Activated T-helper 1 cell treated with anti-CD3 and anti-CD28 coated beads, Interleukin-2, amount 50 U/mL, for 16 hours (primary cell): ENCODE measurements at regions not wholly inside any gene's neighbourhood (a gene's known extent, or its start where the extent isn't known, plus 50 kb on each side); places are given as distances from the start of the nearest gene placed in this dataset.

Experiments used
- DNase-seq, 2 donors: peaks; one replicate each; pipeline ENCODE4 v3.0.0-alpha.2; 2020; ENCODE audit warnings: low read depth in 1 of 2, low spot score in 1 of 2

DNA sequence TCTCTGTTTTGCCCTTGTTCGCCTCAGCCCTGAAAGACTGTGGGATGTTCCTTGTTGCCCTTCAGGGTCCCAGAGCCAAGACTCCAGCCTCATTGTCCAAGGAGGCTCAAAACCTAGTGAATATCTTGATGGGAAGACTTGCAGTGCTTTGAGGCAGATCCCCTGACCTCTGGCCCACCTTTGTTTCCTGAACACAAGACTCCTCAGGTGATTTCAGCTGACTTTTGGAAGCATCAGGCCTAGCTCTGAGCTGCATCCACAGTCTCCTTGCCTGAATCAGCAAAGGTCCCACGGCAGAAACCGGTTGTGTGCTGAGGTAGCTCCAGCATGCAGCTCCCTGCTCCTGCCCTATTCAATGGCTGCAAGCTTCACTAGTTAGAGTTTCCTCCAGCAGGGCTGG lies 159.3 kb upstream of the B3GAT1 start:
- no peak for DNase-seq

DNA sequence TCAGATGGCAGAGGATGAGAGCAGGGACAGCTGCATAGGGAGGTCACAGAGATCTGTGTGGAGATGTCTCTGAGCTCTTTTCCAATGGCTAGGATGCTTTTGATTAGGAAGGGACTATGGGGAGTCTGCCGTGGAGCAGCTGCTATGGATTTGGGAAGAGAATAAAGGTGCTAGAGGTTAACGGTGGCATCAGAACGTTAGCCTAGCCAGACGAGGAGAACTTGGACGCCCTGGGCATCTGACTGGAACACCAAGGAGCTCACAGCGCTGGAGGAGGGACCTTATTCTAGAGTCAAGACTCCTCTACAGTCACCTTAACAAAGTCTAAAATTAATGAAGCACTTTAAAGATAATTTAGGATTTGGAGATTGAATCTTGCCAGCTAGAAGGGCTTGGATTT lies 157.2 kb upstream of the B3GAT1 start:
- no peak for DNase-seq

DNA sequence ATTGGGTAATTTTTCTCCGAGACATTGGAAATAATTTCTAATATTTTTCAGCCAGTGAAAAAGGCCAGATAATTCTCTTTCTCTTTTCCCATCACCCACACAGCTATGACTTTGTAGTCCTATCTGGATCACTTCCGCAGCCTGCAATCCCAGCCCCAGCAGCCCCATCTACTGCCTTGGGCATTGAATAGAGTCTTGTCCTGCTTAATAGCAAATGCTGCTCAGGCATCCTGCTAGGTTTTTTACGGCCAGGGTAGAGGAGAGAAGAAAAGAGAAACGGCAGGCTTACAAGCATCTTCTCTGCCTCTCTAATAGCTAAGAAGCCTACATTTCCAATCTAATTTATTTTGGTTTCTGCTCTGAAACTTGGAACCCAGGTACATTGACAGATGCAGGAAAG lies 154.3 kb upstream of the B3GAT1 start:
- no peak for DNase-seq

DNA sequence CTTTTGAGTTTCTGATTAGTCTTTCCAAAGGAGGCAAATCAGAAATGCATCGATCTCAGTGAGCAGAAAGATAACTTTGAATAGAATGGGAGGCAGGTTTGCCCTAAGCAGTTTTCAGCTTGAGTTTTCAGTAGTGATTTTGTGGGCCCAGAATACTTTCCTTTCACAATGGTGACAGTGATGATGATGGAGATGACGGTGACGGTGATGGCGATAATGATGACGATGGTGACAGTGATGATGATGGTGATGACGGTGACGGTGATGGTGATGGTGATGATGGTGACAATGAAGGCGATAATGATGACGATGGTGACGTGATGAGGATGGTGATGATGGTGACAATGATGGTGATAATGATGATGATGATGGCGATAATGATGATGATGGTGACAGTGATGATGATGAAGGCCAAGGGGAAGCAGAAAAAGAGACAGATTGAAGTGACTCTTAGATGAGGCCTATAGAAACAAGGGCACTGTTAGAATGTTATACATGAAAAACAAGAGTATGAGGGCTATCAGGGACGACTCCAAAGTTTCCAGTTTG lies 153.4 kb upstream of the B3GAT1 start:
- DNase-seq = no peak

DNA sequence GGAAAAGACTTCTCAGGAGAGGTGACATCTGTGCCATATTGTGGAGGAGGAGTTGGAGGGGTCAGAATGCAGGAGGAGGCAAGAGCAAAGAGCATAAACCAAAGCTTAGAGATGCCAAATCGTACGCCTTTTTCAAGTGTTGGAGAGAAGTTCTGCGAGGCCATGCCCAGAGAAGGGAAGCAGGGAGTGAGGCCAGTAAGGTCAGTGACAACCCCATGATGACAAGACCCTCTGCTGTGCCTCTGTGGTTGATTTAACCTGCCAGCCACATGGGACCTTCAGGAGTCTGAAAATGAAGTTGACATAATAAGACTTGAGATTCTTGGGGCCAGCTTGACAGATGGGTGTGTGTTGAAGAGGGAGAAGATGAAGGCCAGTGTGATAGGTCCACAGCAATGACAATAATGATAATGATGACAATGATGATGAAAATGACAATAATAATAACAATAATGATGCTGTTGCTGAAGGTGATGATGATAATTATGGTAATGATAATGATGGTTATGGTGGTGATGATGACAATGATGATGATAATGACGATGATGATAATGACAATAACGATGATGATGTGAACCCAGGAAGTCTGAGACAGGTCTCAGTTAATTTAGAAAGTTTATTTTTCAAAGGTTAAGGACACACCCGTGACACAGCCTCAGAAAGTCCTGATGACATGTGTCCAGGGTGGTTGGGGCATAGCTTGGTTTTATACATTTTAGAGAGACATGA lies 152.6 kb upstream of the B3GAT1 start:
- DNase-seq = no peak

DNA sequence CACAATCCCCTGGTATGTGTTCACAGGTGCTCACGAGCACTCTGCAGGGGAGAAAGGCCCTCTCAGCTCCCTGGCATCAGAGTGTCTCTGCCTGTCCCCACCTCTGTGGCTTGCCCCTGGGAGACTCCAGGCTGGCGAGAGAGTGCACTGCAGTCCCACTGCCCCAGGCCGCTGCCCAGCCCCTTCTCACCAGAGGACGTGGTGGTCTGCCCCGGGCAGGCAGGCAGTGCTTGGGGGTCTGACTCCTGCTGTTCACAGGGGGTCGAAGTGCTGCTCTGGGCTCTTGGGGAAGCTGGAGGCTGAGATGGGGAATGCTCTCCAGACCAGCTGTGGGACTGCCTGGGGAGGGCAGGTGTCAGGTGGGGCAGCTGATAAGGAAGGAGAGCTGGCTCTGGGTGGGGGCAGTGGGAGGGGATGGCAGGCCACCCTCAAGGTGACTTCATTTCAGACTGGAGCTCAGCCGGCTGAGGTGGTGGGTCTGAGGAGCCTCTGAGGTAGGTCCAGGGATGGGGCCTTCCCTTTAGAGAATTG lies 151.0 kb upstream of the B3GAT1 start:
- DNase-seq = no peak

DNA sequence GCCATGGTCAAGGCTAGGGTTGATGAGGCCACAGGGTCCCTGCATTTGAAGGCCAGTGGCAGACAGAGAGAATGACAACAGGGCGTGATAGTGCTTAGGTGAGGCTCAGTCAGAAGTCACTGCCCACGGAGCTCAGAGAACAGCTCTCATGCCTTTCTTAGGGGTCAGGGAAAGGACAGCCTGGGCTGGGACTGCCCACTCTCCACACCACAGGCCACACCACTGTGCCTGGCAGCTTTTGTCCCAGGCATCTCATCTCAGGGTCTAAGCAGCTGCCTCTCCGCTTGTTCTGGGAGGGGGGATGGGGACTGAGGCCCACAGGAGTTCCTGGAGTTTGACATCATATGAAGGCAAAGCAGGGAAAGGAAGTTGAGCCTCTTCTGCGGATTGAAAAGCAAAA lies 150.2 kb upstream of the B3GAT1 start:
- DNase-seq = no peak

DNA sequence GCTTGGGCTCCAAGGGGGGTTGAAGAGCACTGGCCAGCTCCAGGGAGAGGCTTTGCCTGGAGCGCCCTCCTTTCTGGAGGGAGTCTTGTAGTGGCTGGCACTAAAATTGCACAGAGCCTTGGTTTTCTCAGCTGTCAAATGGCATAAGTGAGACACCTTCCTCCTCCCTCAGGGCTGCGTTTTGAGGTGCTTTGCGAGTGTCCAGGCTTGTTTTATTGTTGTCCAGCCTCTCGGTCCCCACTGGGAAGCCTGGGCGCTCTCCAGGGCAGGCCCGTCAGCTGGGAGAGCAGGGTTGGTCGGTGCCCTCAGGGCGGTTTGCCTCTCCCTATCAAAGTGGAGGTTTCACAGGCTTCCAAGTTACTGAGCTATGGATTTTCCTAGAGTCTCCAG lies 149.3 kb upstream of the B3GAT1 start:
- DNase-seq = no peak

DNA sequence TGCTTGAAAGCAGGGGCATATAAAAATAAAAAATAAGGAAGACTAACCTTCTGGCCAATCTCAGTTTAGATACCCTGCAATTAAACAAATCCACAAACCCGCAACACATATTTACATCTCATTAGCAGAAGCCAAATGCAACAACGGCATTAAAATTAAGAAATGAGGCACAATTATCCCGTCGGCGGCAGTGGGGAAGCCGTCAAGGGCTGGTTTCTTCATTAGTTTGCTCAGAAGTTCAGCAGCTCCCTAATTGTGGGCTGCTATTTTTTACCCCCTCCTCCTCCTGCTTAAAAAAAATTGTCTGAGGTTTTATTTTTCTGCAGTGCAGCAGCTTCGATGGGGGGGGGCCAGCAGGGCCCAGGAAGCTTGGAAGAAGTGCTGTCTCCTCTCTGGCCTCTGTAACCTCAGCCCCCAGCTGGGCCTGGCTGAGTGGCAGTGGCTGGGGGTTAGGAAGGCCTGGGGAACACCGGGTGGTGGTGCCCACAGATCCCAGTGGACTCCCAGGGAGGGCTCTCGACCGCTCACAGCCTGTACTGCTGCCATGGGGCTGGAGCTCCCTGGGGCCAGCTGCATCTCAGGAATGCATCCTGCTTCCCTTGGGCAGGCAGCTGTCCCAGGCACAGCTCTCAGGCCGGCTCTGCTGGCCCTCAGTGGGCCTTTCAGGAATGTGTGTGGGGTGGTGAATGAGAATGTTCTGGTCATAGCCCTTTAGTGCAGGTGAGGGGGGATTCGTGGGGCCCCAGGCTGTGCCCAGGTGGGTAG lies 148.7 kb upstream of the B3GAT1 start:
- no peak for DNase-seq

DNA sequence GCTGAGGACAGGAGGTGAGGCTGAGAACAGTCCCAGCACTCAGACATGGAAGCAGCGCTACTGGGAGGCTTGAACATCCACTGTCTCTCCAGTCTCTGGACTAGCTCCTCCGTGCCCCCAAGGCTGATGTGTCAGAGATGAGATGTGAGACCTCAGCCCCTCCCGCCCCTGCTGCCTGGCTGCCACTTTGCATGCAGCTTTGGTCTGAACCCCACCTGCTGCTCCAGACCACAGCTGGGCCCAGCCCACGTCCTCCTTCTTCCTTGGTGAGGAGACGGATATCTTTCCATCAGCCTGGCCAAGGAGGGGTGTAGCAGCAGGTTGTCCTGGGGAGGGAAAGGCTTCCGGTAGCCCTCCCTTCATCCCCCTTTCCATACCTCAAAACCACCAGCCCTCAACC lies 148.0 kb upstream of the B3GAT1 start:
- DNase-seq = no peak

DNA sequence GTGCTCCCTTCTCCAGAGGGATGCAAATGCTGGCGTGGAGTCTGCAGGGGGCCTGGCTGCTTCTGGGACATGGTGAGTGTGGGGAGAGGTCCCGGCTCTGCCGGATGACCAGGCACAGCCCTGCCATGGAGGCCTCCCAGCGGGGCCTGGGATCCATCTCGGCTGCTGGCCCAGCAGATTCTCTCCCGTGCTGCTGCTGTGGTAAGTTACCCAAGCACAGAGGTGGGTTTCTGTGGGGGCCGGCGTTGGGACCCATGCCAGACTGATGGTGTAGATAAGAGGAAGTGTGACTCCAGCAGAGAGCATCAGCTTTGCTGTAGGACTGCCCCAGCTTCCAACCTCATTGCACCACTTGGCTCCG lies 147.5 kb upstream of the B3GAT1 start:
- DNase-seq = no peak

DNA sequence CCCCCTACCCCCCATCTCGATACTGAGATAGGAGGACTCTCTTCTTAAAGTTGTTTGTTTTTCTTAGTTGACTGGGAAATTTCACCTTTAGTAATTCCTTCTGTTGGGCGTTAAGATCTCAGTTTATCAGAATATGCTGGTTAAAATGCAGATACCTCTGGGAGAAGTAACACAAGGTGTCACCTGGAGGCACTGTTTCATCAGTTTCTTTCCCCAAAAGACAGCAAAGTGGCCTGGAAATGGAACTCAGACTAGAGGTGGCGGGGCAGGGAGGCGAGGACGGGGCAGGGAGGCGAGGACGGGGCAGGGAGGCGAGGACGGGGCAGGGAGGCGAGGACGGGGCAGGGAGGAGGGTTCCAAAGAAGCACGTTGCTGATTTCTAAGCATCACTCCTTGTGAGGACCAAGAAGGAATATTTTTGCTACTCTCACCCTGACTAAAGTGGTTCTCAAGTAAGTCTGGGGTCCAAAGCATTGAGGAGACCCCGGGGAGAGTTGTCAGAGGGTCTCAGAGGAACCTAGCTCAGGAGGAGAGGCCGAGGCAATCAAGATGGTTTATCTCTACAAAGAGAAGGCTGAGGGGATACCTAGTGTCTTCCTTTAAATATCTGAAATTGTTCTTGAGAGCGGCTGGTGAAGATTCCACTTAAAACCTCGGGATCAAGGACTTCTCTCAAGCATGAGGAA lies 147.0 kb upstream of the B3GAT1 start:
- DNase-seq = no peak

DNA sequence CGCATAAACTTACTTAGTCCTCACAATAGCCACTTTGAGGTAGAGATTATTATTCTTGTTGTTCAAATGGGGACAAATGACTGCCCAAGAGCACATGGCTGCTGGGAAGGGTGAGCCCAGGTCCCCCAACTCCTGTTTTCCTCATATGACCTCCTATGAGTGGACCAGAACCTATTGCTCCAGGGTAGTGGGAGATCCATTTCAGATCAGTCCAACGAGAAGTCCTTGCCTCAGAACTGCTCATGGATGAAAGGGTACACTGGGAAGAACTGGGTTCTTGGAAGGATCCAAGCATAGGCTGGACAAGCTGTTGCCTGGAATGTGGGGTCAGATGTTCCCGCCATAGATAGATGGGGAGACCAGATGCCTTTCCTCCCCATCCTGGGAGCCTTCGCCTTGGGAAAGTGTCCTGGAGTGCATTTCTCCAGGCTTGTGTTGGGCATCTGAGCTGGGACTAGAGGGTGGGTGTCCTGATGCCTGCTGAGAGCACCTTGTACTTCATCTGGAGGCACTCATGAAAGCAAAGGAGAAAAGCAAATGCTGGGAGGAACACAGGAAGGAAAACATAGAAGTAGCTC lies 146.3 kb upstream of the B3GAT1 start:
- no peak for DNase-seq

DNA sequence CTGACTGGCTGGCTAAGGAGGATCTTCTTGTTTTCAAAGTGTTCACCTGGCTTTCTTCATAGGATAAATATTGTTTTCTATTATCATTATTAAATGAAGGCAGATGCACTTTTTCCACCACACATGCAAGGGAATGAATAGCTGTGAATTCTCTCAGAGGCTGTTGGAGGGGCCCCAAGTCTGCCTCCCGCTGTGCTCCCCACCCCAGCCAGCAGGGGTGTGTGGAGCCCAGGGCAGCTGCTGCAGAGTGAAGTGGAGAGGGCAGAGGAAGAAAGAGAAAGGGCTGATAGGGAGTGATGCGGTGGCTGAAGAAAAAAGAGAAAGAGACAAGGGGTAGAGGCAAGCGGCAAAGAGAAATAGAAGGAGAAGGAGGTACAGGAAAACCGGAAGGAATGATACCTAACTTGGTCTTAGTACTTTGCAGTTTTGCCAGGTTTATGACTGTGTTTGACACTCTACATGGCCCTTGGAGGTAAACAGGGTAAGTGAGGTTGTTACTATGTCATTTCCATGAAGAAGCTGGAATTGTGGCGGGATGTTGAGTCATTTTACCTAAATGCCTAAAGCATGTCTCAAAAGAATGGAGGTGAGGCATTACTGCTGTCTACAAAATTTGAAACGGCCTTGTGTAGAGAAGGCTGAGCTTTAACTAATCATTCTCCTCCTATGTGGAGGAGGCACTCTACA lies 145.7 kb upstream of the B3GAT1 start:
- DNase-seq = no peak

DNA sequence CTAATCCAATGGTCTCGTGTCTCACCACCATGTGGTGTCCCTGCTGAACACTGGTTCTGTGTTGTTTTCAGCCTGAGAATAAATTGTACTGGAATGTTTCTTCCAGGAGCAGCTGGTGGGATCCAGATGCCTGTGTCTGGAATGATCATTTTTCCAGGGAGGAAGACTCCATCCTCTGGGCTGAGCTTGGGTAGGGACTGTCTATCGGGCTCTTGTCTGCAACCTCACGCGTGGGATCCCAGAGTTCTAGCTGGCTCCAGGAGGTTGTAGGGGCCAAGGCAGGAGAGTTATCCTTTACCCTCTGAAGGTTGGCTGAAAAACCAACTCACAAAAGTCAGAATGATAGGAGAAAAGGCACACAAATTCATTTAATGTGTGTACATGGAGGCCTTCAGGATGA lies 144.1 kb upstream of the B3GAT1 start:
- no peak for DNase-seq

DNA sequence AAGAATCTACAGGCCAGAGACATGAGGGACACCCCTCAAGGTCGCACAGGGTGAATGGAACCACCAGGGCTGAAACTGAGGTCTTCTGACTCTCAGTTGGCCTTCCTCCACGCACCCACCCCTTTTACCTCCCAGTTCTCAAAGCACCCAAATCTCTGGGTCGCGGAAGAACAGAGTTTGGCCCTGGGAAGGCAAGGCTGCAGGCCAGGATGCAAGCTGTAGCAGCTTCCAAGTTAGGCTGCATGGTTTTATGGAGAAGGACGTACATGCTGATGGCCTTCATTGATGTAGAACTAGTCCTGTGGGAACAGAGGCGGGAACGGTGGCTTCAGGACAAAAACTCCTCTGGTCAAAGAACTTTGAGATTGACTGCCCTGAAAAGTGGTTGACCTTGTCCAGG lies 143.5 kb upstream of the B3GAT1 start:
- DNase-seq = no peak

DNA sequence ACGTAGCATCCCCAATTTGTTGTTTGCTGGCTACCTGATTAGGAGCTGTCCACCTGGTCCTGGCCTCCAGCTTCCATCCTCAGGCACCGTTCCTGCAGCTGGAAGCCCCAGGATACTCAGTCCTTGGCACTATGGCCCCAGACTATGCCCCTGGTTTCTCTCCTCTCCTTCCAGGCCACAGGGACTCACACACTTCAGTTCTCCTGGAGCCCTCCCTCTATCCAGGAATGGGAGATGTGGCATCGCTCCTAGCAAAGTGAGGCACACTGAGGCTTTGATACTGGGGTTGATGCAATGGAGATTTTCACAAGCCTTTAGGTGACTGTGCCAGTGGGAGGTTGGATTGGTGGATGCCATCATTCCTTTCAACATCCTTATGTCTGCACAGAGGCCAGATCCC lies 142.8 kb upstream of the B3GAT1 start:
- no peak for DNase-seq

DNA sequence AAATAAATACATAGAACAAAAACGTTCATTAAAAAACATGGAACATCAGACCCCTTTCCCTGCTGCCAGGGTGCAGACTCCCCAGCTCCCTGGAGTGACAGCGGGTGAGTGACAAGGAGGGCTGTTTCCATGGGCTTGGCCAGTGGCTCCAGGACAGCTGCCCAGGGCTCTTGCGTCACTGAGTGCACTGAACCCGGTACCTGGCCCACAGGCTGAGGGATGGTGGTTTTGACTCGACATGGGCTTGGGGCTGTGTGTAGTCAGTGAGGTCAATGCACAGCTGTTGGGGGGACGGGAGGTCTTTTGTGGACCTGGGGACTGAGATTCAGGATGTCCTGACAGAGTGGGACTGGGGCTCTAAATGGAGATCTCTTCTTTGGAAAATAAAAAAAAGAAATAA lies 142.1 kb upstream of the B3GAT1 start:
- DNase-seq = no peak

DNA sequence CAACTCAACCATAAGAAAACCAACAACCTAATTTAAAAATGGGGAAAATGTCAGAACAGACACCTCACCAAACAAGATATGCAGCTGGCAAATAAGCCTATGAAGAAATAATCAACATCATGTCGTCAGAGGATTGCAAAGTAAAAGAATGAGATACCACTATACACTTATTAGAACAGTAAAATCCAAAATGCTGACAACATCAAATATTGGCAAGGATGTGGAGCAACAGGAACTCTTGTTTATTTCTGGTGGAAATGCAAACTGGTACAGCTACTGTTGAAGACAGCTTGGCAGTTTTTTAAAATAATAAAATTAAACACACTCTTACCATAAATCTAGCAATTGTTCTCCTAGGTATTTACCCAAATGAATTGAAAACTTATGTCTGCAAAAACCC lies 140.7 kb upstream of the B3GAT1 start:
- DNase-seq = no peak

DNA sequence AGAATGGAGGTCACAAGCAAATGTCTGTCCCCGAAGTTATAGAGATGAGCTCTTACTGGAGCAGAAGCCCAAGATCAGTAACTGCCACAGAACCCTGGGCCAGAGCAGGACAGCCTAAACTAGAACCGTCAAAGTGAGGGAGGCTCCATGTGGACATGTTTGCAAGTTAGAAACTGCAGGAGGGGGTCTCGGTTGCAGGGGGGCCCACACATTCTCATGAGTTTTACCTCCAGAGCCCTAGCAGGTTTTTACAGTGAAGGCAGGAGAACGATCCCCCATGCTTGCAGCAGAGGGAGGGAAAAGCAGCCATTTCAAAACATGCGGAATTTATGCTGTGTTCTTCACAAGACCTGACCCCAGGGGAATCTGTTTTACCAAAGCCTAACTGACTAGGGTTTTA lies 133.5 kb upstream of the B3GAT1 start:
- no peak for DNase-seq
